ENCODE measurements at regions not wholly inside any gene's neighbourhood (a gene's known extent, or its start where the extent isn't known, plus 50 kb on each side); places are given as distances from the start of the nearest gene placed in this dataset.

DNA sequence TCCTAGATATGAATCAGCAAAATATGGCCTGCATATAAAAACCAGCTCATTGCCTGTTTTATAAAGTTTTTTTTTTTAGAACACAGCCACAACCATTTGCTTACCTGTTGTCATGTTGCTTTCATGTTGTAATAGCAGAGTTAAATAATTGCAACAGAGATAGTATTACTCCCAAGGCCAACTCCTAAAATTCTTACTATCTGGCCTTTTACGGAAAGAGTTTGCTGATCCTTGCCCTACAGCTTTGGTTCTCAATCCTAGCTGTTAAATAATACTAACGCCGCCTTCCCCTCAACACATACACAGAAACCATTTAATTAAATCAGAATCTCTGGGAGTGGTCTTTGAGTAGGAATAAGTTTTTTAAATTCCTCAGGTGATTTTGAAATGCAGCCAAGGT lies 231.3 kb upstream of the TET2 start:
- Mint-ChIP-seq H3K4me1 (ENCODE audit: low read depth, unreplicated experiment) (no peaks in the 10 kb centered on the region), H3K4me3 (ENCODE audit: unreplicated experiment) (no peak overlapping the region), H3K9me3 (ENCODE audit: unreplicated experiment) (no peaks in the 10 kb centered on the region), H3K27ac (ENCODE audit: unreplicated experiment) (no peak overlapping the region), H3K36me3 (ENCODE audit: insufficient read depth, unreplicated experiment) (no peaks in the 10 kb centered on the region), H3K27me3 (ENCODE audit: insufficient read depth, unreplicated experiment) (peaks cover 4% of the 10 kb centered on the region)
- ChIA-PET CTCF (no interaction called here), POLR2A (no interaction called here)
- no peaks in the 10 kb centered on the region for H3K27me3 ChIP-seq (replicated peaks; ENCODE audit: control insufficient read depth, insufficient read depth, low read length)
- no peak overlapping the region for H3K4me3 ChIP-seq (ENCODE audit: low read depth, low read length)
- H3K4me1 ChIP-seq, result no peaks in the 10 kb centered on the region
- no TSS peak for BruUV-seq (replicated peaks)
- intact Hi-C loops (cut with micrococcal nuclease; ENCODE audit: unreplicated experiment), result no loop called here
- DNase-seq, result no peak
- no peaks in the 10 kb centered on the region for H3K9me3 ChIP-seq
- H3K36me3 ChIP-seq (ENCODE audit: control insufficient read depth, insufficient read depth, low read length), result no peaks in the 10 kb centered on the region
- TF ChIP-seq, protein P1, sequence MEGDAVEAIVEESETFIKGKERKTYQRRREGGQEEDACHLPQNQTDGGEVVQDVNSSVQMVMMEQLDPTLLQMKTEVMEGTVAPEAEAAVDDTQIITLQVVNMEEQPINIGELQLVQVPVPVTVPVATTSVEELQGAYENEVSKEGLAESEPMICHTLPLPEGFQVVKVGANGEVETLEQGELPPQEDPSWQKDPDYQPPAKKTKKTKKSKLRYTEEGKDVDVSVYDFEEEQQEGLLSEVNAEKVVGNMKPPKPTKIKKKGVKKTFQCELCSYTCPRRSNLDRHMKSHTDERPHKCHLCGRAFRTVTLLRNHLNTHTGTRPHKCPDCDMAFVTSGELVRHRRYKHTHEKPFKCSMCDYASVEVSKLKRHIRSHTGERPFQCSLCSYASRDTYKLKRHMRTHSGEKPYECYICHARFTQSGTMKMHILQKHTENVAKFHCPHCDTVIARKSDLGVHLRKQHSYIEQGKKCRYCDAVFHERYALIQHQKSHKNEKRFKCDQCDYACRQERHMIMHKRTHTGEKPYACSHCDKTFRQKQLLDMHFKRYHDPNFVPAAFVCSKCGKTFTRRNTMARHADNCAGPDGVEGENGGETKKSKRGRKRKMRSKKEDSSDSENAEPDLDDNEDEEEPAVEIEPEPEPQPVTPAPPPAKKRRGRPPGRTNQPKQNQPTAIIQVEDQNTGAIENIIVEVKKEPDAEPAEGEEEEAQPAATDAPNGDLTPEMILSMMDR (IDR thresholded peaks at IDR 0.05; ENCODE audit: insufficient read depth in 1 of 2, low read depth in 1 of 2, low read length in 1 of 2, severe bottlenecking in 1 of 2, unreplicated experiment in 1 of 2), result no peak

DNA sequence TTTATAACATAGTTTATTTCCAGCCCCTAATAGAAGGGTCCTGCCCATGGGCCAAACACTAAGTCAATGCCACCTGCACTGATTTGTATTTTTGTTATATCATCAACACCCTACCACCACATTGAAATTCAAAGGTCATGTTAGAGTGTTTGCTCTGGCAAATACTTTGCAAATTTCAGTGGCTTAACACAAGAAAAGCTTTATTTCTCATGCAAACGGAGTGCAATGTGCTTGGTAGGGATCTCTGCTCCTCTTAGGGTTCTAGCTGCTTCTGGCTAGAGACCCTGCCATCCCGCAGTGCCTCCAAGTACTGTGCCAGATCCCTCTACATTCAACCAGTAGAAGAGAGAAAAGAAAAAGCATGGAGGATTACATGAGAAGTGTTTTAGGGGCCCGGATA lies 230.8 kb upstream of the TET2 start:
- no peaks in the 10 kb centered on the region for H3K9me3 ChIP-seq
- H3K4me1 ChIP-seq, result no peaks in the 10 kb centered on the region
- intact Hi-C loops (cut with micrococcal nuclease; ENCODE audit: unreplicated experiment), result no loop called here
- Mint-ChIP-seq H3K27me3 (ENCODE audit: insufficient read depth, unreplicated experiment) (peaks cover 4% of the 10 kb centered on the region), H3K9me3 (ENCODE audit: unreplicated experiment) (no peaks in the 10 kb centered on the region), H3K36me3 (ENCODE audit: insufficient read depth, unreplicated experiment) (no peaks in the 10 kb centered on the region), H3K4me1 (ENCODE audit: low read depth, unreplicated experiment) (no peaks in the 10 kb centered on the region), H3K27ac (ENCODE audit: unreplicated experiment) (no peak overlapping the region), H3K4me3 (ENCODE audit: unreplicated experiment) (no peak overlapping the region)
- POLR2A ChIA-PET, result no interaction called here
- DNase-seq, result no peak
- H3K36me3 ChIP-seq (ENCODE audit: control insufficient read depth, insufficient read depth, low read length), result no peaks in the 10 kb centered on the region
- CTCF ChIA-PET, result no interaction called here
- TF ChIP-seq, protein P1 (IDR thresholded peaks at IDR 0.05; ENCODE audit: insufficient read depth in 1 of 2, low read depth in 1 of 2, low read length in 1 of 2, severe bottlenecking in 1 of 2, unreplicated experiment in 1 of 2), result no peak
- H3K27me3 ChIP-seq (replicated peaks; ENCODE audit: control insufficient read depth, insufficient read depth, low read length), result no peaks in the 10 kb centered on the region
- no TSS peak for BruUV-seq (replicated peaks)
- no peak overlapping the region for H3K4me3 ChIP-seq (ENCODE audit: low read depth, low read length)

DNA sequence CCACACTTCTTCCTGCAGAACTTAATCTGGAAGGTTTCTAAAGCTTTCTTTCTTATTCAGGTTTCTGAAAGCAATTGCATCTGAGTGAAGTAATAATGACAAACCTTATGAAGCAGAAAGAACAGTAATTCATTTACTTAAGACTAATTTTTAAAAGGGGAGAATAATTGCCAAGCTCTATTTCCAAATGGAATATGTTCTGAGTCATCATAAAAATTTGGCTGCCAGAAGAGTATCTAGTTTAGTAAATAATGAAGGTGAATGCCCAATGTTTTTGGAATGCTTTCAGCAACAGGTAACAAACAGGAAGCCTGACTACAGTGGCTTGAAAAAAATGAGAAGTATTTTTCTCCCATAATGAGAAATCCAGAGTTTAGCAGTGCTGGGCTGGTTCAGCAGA lies 227.3 kb upstream of the TET2 start:
- Histone ChIP-seq H3K27me3 (replicated peaks; ENCODE audit: control insufficient read depth, insufficient read depth, low read length) (no peaks in the 10 kb centered on the region), H3K4me1 (no peaks in the 10 kb centered on the region), H3K9me3 (no peaks in the 10 kb centered on the region), H3K36me3 (ENCODE audit: control insufficient read depth, insufficient read depth, low read length) (no peaks in the 10 kb centered on the region), H3K4me3 (ENCODE audit: low read depth, low read length) (no peak overlapping the region)
- ChIA-PET CTCF (no interaction called here), POLR2A (no interaction called here)
- TF ChIP-seq, protein P1 (IDR thresholded peaks at IDR 0.05; ENCODE audit: insufficient read depth in 1 of 2, low read depth in 1 of 2, low read length in 1 of 2, severe bottlenecking in 1 of 2, unreplicated experiment in 1 of 2), result no peak
- no TSS peak for BruUV-seq (replicated peaks)
- Mint-ChIP-seq H3K9me3 (ENCODE audit: unreplicated experiment) (no peaks in the 10 kb centered on the region), H3K4me3 (ENCODE audit: unreplicated experiment) (no peak overlapping the region), H3K4me1 (ENCODE audit: low read depth, unreplicated experiment) (no peaks in the 10 kb centered on the region), H3K27ac (ENCODE audit: unreplicated experiment) (no peak overlapping the region), H3K27me3 (ENCODE audit: insufficient read depth, unreplicated experiment) (no peaks in the 10 kb centered on the region), H3K36me3 (ENCODE audit: insufficient read depth, unreplicated experiment) (no peaks in the 10 kb centered on the region)
- intact Hi-C loops (cut with micrococcal nuclease; ENCODE audit: unreplicated experiment), result no loop called here
- DNase-seq, result no peak

All from Caco-2 (cell line).